Spleen (tissue), 7 donors: ENCODE measurements at regions not wholly inside any gene's neighbourhood (a gene's known extent, or its start where the extent isn't known, plus 50 kb on each side); places are given as distances from the start of the nearest gene placed in this dataset.

Experiments used
- CTCF ChIP-seq, 11 experiments: fragments of 200-600 bp in 7 of 11; fragments of 450-650 bp in 4 of 11; sonication (generic) in 4 of 11; IDR thresholded peaks in 8 of 11; conservative IDR thresholded peaks in 3 of 11; 1 replicate in 7 of 11; 2 replicates in 4 of 11; pipeline versions ENCODE4 v1.4.0 to v1.8.0; 2016 to 2021; ENCODE audit warnings: antibody characterized with exemption in 11 of 11, inconsistent platforms in 4 of 11, mild to moderate bottlenecking in 1 of 11
- POLR2A ChIP-seq, 3 donors: fragments of 450-650 bp; IDR thresholded peaks; one replicate each; pipeline ENCODE4 v1.5.1; 2017; ENCODE audit warnings: antibody characterized with exemption in 3 of 3, mild to moderate bottlenecking in 1 of 3
- POLR2AphosphoS5 ChIP-seq, 3 donors: sonication (generic); formaldehyde crosslinking; IDR thresholded peaks; one replicate each; pipeline ENCODE4 v1.5.1; 2017; ENCODE audit warnings: antibody characterized with exemption in 3 of 3
- donor health status: DM: no; HTN: no; CAD: no; lungs with moderate emphysema.
- donor health status: DM: no; HTN: no; CAD: no.
- donor health status: DM: no; HTN: no; CAD: no.

GRCh38 chr2:51971136-51971535 lies 939.2 kb upstream of the NRXN1 start:
- TF ChIP-seq CTCF (IDR thresholded peaks at IDR 0.05 in 8 of 11, conservative IDR thresholded peaks at IDR 0.05 in 3 of 11): no peak
- no peak for TF ChIP-seq POLR2A (IDR thresholded peaks at IDR 0.05)
- TF ChIP-seq POLR2AphosphoS5 (IDR thresholded peaks at IDR 0.05): no peak
